ENCODE measurements at regions not wholly inside any gene's neighbourhood (a gene's known extent, or its start where the extent isn't known, plus 50 kb on each side); places are given as distances from the start of the nearest gene placed in this dataset.
"Not testable (repeated sequence)": the region's sequence is repeated elsewhere in the genome, so short reads cannot be mapped to it uniquely, and the experiment has no call there.

- no peak for DNase-seq
These were observed 1453.8 kb upstream of the EYS start for GRCh38 chr6:67160820-67161219.

GRCh38 chr6:67141005-67141404 lies 1434.0 kb upstream of the EYS start:
- DNase-seq, result no peak

GRCh38 chr6:67133973-67134372 lies 1426.9 kb upstream of the EYS start:
- DNase-seq, result no peak

- DNase-seq, result no peak
These were observed 1424.8 kb upstream of the EYS start for GRCh38 chr6:67131827-67132226.

GRCh38 chr6:67129780-67130179 lies 1422.8 kb upstream of the EYS start:
- DNase-seq, result no peak

- no peak for DNase-seq
These were observed 1420.0 kb upstream of the EYS start for GRCh38 chr6:67127041-67127440.

- no peak for DNase-seq
These were observed 1414.1 kb upstream of the EYS start for GRCh38 chr6:67121115-67121514.

GRCh38 chr6:67112120-67112519 lies 1405.1 kb upstream of the EYS start:
- no peak for DNase-seq

- no peak for DNase-seq
These were observed 1395.7 kb upstream of the EYS start for GRCh38 chr6:67102743-67103142.

- not testable (repeated sequence) for DNase-seq
These were observed 1388.7 kb upstream of the EYS start for GRCh38 chr6:67095618-67096226.

- DNase-seq, result no peak
These were observed 1387.5 kb upstream of the EYS start for GRCh38 chr6:67094431-67094946.

- DNase-seq, result no peak
These were observed 1366.9 kb upstream of the EYS start for GRCh38 chr6:67073938-67074337.

GRCh38 chr6:67068781-67069180 lies 1361.8 kb upstream of the EYS start:
- DNase-seq, result no peak

- no peak for DNase-seq
These were observed 1357.3 kb upstream of the EYS start for GRCh38 chr6:67064323-67064722.

GRCh38 chr6:67047996-67048395 lies 1341.0 kb upstream of the EYS start:
- DNase-seq, result no peak

GRCh38 chr6:67045076-67045475 lies 1338.0 kb upstream of the EYS start:
- no peak for DNase-seq

GRCh38 chr6:67031451-67031850 lies 1324.4 kb upstream of the EYS start:
- no peak for DNase-seq

GRCh38 chr6:67030861-67031260 lies 1323.8 kb upstream of the EYS start:
- no peak for DNase-seq

GRCh38 chr6:67016921-67017460 lies 1310.0 kb upstream of the EYS start:
- DNase-seq, result no peak

- DNase-seq, result no peak
These were observed 1304.4 kb upstream of the EYS start for GRCh38 chr6:67011441-67011840.

- DNase-seq, result no peak
These were observed 1302.8 kb upstream of the EYS start for GRCh38 chr6:67009818-67010217.

- DNase-seq, result no peak
These were observed 1296.8 kb upstream of the EYS start for GRCh38 chr6:67003844-67004243.

- DNase-seq, result no peak
These were observed 1293.1 kb upstream of the EYS start for GRCh38 chr6:67000121-67000520.

- not testable (repeated sequence) for DNase-seq
These were observed 1290.6 kb upstream of the EYS start for GRCh38 chr6:66997579-66997978.

GRCh38 chr6:66995669-66996068 lies 1288.6 kb upstream of the EYS start:
- DNase-seq, result no peak
